ENCODE measurements at regions not wholly inside any gene's neighbourhood (a gene's known extent, or its start where the extent isn't known, plus 50 kb on each side); places are given as distances from the start of the nearest gene placed in this dataset.
A peak's percentile ranks its signal among the peaks of the same experiment; 100 is the strongest.

DNA sequence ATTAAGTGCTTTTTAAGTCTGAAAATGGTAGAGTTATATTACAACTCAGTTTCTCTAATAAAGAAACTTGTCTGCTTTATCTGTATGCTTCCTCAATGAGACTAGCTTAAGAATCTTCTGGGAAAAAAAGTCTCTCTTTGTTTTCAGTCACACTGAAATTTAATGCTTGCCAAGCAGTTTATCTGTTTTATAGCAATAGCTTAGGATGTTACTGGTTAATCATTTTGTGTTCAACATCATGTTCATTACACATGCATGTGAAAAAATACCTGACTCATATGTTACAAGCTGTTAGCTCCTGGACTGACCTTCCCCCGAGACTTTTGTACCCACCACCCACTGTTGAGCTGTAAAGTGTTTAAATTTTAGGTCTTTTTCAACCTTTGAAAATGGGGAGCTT lies 706.2 kb upstream of the CBLB start:
- ATAC-seq, result no peak

DNA sequence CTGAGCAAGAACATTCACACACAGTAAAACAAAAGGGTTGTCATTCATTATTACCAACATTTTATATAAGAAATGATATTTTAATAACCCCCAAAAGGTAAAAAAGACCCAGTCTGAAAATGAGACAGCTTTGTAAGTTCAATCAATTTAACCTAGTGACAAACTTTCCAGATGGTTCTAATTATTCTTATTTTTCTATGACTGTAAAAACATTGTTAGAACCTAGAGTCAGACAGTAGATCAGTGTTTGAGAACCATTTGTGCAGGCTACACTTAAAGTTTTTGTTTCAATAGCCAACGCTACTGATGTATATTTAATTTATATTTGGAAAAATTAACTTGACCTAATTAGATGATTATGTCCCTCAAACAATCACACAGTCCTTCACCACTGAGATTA lies 708.4 kb upstream of the CBLB start:
- Mint-ChIP-seq H3K36me3 (no peaks in the 10 kb centered on the region), H3K9me3 (no peaks in the 10 kb centered on the region), H3K27ac (no peak overlapping the region), H3K4me3 (no peak overlapping the region), H3K4me1 (no peaks in the 10 kb centered on the region), H3K27me3 (no peaks in the 10 kb centered on the region)
- no peak for ATAC-seq

More for the DNA sequence above, 706.2 kb upstream of the CBLB start:
- Mint-ChIP-seq H3K27me3 (no peaks in the 10 kb centered on the region), H3K27ac (no peak overlapping the region), H3K4me1 (no peaks in the 10 kb centered on the region), H3K4me3 (no peak overlapping the region), H3K9me3 (no peaks in the 10 kb centered on the region), H3K36me3 (no peaks in the 10 kb centered on the region)

DNA sequence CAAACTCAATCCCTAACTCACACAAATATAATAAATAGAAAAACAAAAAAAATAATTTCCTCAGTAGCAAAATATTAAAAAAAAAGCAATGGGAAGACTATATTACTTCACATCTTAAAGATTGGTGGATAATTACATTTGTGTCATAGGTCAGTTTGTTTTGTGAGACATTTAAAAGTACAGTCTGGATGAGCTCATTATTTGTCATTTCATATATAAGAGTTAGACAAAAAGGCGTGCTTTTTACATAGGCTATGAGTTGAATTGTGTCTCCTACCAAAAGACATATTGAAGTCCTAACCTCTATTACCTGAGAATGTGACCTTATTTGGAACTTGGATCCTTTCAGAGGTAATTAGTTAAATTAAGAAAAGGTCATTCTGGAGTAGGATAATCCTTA lies 710.1 kb upstream of the CBLB start:
- Mint-ChIP-seq H3K36me3 (no peaks in the 10 kb centered on the region), H3K4me3 (no peak overlapping the region), H3K27ac (no peak overlapping the region), H3K4me1 (no peaks in the 10 kb centered on the region), H3K9me3 (no peaks in the 10 kb centered on the region), H3K27me3 (no peaks in the 10 kb centered on the region)
- no peak for ATAC-seq

DNA sequence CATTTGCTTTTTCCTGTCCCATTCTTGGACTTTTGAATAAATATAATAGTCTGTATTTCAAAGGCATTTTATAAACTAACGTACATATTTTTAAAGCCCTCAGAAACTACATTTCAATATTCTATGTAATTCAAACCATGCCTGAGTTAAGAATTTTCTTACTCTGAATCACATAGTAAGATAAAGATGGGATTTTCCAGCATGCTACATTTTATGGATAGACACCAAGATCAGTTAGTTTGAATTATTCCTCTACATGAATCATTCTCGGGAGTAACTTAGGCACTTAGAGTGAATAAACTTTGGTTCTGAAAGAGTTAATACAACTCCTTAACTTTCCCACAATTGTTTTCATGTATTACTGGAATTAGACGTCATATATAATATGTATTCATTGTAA lies 713.3 kb upstream of the CBLB start:
- no peak for ATAC-seq
- H3K9me3 Mint-ChIP-seq, result no peaks in the 10 kb centered on the region
- H3K27ac Mint-ChIP-seq, result no peak overlapping the region
- no peaks in the 10 kb centered on the region for H3K36me3 Mint-ChIP-seq
- H3K4me3 Mint-ChIP-seq, result no peak overlapping the region
- no peaks in the 10 kb centered on the region for H3K4me1 Mint-ChIP-seq
- H3K27me3 Mint-ChIP-seq, result no peaks in the 10 kb centered on the region

DNA sequence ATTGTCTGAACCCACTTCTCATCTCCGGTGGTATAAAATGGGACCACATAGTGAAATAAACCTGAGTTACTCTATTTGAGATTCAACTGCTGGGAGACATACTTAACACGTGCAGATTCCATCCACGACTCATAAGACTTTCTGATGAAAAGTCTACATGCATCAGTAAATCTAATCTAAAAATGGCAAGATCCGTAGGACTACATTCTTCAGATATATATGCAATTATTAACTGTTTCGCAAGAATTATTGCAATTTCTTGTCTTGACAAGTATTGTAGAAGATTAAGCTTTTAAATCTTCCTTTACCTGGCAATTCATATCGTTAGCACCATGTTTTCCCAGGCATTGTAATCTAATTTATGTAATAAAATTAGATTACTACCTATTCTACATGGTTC lies 718.7 kb upstream of the CBLB start:
- no peaks in the 10 kb centered on the region for H3K27me3 Mint-ChIP-seq
- ATAC-seq, result no peak
- H3K4me1 Mint-ChIP-seq, result no peaks in the 10 kb centered on the region
- H3K36me3 Mint-ChIP-seq, result no peaks in the 10 kb centered on the region
- no peak overlapping the region for H3K4me3 Mint-ChIP-seq
- H3K9me3 Mint-ChIP-seq, result peaks cover 6% of the 10 kb centered on the region
- H3K27ac Mint-ChIP-seq, result no peak overlapping the region

DNA sequence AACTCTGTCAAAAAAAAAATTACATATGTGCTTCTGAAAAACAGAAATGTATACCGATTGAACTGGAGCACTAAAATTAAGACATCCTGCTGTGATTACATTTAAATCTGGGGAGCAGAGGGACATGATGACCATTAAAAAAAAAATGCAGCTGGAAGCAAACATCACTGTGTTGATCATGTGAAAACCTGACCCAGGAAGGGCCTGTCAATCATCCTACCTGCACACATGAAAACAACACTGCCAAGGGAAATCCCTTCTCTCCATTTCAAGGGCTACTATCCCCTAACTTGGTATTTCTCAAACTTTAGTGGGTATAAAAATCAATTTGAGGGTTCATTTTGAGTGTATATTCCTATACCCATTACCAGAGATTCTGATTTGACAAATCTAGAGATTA lies 719.9 kb upstream of the CBLB start:
- Mint-ChIP-seq H3K27ac (no peak overlapping the region), H3K27me3 (no peaks in the 10 kb centered on the region), H3K4me1 (peaks cover 7% of the 10 kb centered on the region), H3K36me3 (no peaks in the 10 kb centered on the region), H3K4me3 (no peak overlapping the region), H3K9me3 (peaks cover 9% of the 10 kb centered on the region)
- ATAC-seq, result no peak

DNA sequence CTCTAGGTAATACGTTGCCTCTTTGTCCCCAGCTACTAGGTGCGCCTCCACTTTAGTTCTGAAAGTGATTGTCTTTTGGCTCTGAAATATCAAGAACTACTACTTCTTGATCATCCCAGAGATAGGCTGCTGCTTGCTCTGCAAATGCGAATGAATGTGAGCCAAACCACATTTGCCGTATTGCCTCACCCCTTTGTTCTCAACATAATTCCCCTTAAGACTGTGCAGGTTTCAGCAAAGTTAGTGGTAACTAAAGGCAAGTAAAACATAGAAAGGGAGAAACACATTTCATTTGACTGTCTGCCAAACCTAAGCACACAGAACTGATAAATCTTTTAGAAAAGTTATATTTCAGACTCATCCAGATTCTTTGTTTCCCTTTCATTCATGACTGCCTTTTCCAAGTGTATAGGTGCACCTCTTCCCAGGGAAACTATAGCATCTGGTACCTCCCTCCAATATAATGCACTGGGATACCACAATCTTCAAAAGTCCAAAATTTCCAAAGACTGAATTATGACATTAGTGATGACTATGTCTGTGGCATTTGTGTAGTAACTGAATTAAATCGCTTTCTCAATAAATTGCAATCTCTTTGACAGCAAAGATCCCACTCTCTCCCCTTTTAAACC lies 720.6 kb upstream of the CBLB start:
- Mint-ChIP-seq H3K4me3 (no peak overlapping the region), H3K36me3 (no peaks in the 10 kb centered on the region), H3K9me3 (peaks cover 14% of the 10 kb centered on the region), H3K27ac (no peak overlapping the region), H3K27me3 (no peaks in the 10 kb centered on the region), H3K4me1 (peaks cover 12% of the 10 kb centered on the region)
- no peak for ATAC-seq

DNA sequence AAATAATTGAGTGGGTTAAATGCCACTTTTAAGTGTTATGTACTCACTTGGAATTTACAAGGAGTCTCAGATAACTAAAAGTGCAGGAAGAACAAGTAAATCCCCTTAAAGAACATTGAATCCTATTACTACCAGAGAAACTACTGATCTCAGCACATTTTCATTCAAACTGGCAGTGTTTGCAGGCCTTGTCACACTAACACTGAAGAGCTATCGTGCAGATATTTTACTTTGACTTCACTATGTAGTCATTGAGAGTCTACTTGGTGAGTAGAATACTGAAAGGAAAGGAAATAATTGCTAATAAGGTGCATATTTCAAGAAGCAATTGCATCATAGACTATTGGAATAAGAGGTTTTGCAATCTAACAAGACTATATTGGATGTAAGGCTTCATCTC lies 721.4 kb upstream of the CBLB start:
- Mint-ChIP-seq H3K27ac (no peak overlapping the region), H3K36me3 (no peaks in the 10 kb centered on the region), H3K9me3 (peaks cover 14% of the 10 kb centered on the region), H3K4me3 (no peak overlapping the region), H3K4me1 (peaks cover 12% of the 10 kb centered on the region), H3K27me3 (no peaks in the 10 kb centered on the region)
- no peak for ATAC-seq

DNA sequence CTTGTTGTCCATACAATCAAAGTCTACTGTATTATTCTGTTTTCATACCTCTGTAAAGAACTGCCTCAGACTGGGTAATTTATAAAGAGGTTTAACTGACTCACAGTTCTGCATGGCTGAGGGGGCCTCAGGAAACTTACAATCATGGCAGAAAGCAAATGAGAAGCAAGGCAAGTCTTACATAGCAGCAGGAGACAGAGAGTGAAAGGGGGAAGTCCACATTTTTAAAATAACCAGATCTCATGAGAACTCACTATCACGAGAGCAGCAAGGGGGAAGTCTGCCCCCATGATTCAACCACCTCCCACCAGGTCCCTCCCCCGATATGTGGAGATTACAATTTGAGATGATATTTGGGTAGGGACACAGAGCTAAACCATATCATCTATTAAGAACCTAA lies 724.6 kb upstream of the CBLB start:
- Mint-ChIP-seq H3K27ac (no peak overlapping the region), H3K9me3 (peaks cover 16% of the 10 kb centered on the region), H3K4me1 (peaks cover 12% of the 10 kb centered on the region), H3K27me3 (no peaks in the 10 kb centered on the region), H3K36me3 (no peaks in the 10 kb centered on the region), H3K4me3 (no peak overlapping the region)
- ATAC-seq, result no peak

DNA sequence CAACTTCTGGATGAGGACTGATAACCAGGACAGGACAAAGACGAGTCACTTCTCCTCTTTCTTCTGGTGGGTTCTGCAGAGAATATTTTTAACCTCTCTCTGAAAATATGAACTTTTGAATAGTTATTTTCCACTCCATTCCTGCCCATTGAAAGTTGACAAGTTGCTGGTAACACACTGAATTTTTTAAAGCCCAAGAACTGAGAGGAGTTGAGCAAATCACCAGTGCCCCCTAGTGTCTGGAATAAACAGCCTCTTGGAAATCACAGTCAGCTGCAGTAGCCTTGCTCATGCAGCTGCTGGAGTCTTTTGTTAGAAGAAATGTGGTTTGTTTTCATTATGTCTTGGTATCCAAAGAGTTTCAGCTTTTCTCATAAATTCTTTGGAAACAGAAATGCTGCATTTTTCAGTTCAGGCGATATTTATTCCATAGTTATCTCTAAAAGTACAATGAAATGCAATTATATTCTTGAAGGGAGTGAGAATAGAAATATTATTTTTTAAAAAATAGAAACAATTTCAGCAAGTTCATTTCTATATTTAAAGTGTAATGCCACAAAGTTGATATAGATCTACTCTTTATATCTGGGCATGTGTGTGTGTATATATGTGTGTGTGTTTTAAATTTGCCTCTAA lies 741.0 kb upstream of the CBLB start:
- Mint-ChIP-seq H3K9me3 (peaks cover 11% of the 10 kb centered on the region), H3K27me3 (no peaks in the 10 kb centered on the region), H3K27ac (no peak overlapping the region), H3K36me3 (no peaks in the 10 kb centered on the region), H3K4me1 (no peaks in the 10 kb centered on the region), H3K4me3 (no peak overlapping the region)
- peak; percentile 64 for ATAC-seq

DNA sequence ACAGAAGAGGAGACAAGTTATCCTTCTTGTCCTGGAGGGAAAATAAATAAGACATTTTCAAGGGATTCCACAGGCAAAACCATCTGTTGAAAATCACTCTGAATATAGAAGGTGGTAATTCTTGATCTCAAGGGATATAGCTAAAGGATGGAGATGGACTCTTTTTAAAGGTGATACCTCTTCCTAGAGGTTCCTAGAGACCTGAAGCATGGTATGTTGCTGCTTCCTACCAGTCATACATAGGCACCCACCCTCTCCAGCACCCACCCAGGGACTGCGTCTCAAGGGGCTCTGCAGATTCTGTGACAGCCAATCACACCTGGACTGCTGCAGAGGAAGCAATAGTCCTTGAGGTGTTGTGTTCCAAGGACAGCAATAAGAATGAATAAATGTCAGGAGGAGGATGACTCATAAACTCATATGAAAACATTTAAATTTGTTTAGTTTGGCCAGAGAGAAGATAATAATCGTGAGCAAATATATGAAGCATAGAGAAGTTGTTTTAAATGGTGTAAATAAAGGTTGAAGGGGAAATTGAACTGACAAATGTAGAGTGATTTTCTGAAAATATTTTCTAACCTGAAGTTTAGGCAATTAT lies 741.6 kb upstream of the CBLB start:
- Mint-ChIP-seq H3K4me1 (no peaks in the 10 kb centered on the region), H3K36me3 (no peaks in the 10 kb centered on the region), H3K9me3 (peaks cover 11% of the 10 kb centered on the region), H3K4me3 (no peak overlapping the region), H3K27me3 (no peaks in the 10 kb centered on the region), H3K27ac (no peak overlapping the region)
- no peak for ATAC-seq

DNA sequence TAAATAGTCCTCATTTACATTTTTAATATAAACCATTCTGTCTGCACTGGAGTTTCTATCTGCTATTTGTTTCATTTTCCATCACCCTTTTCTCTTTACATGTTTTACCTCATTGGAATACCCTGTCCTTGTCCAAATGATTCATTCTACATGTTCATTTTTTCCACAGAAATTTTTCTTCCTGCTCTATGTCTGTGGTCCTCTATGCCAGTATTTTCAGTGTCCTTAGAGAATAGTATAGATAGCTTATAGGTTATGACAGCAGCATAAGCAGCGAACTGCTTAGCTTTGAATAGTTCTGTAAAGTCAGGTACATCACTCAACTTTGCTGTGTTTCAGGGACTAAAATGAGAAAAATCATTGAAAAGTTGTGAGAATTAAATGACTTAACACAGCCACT lies 742.3 kb upstream of the CBLB start:
- no peak overlapping the region for H3K4me3 Mint-ChIP-seq
- H3K36me3 Mint-ChIP-seq, result no peaks in the 10 kb centered on the region
- H3K27ac Mint-ChIP-seq, result no peak overlapping the region
- no peaks in the 10 kb centered on the region for H3K4me1 Mint-ChIP-seq
- no peak for ATAC-seq
- H3K9me3 Mint-ChIP-seq, result peaks cover 11% of the 10 kb centered on the region
- H3K27me3 Mint-ChIP-seq, result no peaks in the 10 kb centered on the region

DNA sequence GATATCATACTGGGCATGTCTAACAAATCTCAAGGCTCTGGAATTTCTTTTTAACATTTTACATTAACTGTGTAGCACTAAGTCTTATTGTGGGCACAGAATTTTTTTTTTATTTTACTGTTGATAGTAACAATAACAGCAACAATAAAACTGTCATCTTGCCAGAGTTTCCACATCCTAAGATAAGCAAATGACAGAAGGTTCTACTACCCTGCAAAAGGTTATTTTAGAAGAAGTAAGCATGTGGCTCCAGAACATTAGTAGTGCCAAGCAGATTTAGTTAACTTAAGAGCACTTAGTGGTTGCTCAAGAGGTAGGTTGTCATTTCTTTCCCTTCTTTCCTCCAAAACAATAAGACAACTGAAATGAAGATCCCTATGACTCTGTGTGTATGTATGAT lies 743.0 kb upstream of the CBLB start:
- Mint-ChIP-seq H3K4me3 (no peak overlapping the region), H3K27ac (no peak overlapping the region), H3K36me3 (no peaks in the 10 kb centered on the region), H3K27me3 (no peaks in the 10 kb centered on the region), H3K9me3 (peaks cover 11% of the 10 kb centered on the region), H3K4me1 (peaks cover 5% of the 10 kb centered on the region)
- no peak for ATAC-seq

DNA sequence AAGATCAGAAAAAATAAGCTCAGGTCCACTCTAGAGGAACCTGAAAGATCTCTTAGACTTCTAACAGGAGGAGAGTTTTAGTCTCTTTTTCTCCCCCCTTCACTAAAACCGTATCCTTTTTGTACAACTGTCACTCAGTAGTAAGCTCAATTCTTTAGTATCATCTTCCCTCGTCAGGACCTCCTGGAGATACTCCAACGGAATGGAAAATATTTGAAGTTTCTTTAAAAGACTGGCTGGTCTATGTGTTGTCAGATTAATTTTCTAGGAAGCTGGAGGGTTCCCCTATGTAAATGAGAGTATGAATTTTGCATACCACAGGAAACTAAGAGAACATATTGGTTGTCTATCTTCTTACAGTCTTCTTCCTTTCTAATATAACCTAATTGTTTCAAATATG lies 747.7 kb upstream of the CBLB start:
- ATAC-seq, result no peak
- no peaks in the 10 kb centered on the region for H3K36me3 Mint-ChIP-seq
- no peak overlapping the region for H3K27ac Mint-ChIP-seq
- H3K4me3 Mint-ChIP-seq, result no peak overlapping the region
- H3K27me3 Mint-ChIP-seq, result no peaks in the 10 kb centered on the region
- peaks cover 8% of the 10 kb centered on the region for H3K4me1 Mint-ChIP-seq
- peaks cover 14% of the 10 kb centered on the region for H3K9me3 Mint-ChIP-seq

DNA sequence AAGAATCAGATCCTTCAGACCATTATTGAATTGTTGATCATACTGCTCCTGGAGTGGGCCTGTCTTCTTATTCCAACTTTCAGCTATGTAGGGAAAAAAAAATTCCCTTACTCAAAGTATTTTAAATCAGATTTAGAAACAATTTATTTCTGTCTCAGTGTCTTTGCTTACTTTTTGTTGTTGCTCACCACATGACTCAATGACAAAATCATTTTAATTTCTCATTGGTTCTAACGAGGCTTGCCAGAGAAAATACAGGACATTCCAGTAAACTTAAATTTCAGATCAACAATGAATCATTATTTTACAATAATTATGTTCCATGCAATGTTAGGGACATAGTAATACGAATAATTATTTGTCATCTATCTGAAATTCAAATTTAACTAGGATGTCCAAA lies 748.5 kb upstream of the CBLB start:
- Mint-ChIP-seq H3K36me3 (no peaks in the 10 kb centered on the region), H3K4me1 (peaks cover 8% of the 10 kb centered on the region), H3K27me3 (no peaks in the 10 kb centered on the region), H3K4me3 (no peak overlapping the region), H3K9me3 (peaks cover 14% of the 10 kb centered on the region), H3K27ac (no peak overlapping the region)
- no peak for ATAC-seq

DNA sequence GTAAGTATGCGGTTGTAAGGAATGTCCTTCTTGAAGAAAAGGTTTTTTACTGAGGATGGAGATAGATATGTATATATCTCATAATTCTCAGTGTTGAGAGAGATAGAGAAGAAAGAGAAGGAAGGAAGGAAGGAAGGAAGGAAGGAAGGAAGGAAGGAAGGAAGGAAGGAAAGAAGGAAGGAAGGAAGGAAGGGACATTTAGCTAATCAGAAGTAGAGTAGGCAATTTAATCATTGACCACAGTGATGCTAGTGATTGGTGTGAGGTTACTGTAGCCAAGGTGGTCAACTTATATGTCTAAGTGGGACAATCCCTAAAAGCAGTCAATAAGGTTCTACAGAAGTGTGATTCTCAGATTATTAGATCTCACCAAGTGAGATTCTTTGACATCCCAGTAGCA lies 751.8 kb upstream of the CBLB start:
- ATAC-seq, result no peak
- Mint-ChIP-seq H3K27me3 (no peaks in the 10 kb centered on the region), H3K4me1 (peaks cover 8% of the 10 kb centered on the region), H3K9me3 (peaks cover 14% of the 10 kb centered on the region), H3K4me3 (no peak overlapping the region), H3K27ac (no peak overlapping the region), H3K36me3 (no peaks in the 10 kb centered on the region)
